Eye (tissue), 1 donor: ENCODE measurements at regions not wholly inside any gene's neighbourhood (a gene's known extent, or its start where the extent isn't known, plus 50 kb on each side); places are given as distances from the start of the nearest gene placed in this dataset.

ENCODE experiments used
- DNase-seq: peaks from one replicate; pipeline ENCODE4 v3.0.0-alpha.2; 2015

GRCh38 chr1:238060061-238060460 is 169.3 kb upstream of the ZP4 start:
- DNase-seq: no peak

GRCh38 chr1:238052496-238053266 is 162.0 kb upstream of the ZP4 start:
- no peak for DNase-seq

- no peak for DNase-seq
Observed at GRCh38 chr1:238029126-238029525, 138.4 kb upstream of the ZP4 start.

GRCh38 chr1:238027366-238027765 is 136.6 kb upstream of the ZP4 start:
- DNase-seq: no peak

- no peak for DNase-seq
Observed at GRCh38 chr1:238023137-238023536, 132.4 kb upstream of the ZP4 start.

GRCh38 chr1:238018214-238018613 is 127.5 kb upstream of the ZP4 start:
- DNase-seq: no peak

- no peak for DNase-seq
Observed at GRCh38 chr1:238006779-238007178, 116.1 kb upstream of the ZP4 start.

GRCh38 chr1:238005116-238005515 is 114.4 kb upstream of the ZP4 start:
- DNase-seq: no peak

- no peak for DNase-seq
Observed at GRCh38 chr1:238001818-238002217, 111.1 kb upstream of the ZP4 start.

- DNase-seq: no peak
Observed at GRCh38 chr1:237999426-238000052, 108.8 kb upstream of the ZP4 start.

- DNase-seq: no peak
Observed at GRCh38 chr1:237998581-237998980, 107.9 kb upstream of the ZP4 start.

GRCh38 chr1:237983496-237983895 is 92.8 kb upstream of the ZP4 start:
- no peak for DNase-seq

GRCh38 chr1:237981223-237981622 is 90.5 kb upstream of the ZP4 start:
- no peak for DNase-seq

GRCh38 chr1:237976331-237976730 is 85.6 kb upstream of the ZP4 start:
- DNase-seq: peak; percentile 37

GRCh38 chr1:237975903-237976302 is 85.2 kb upstream of the ZP4 start:
- DNase-seq: peak; percentile 50

- DNase-seq: no peak
Observed at GRCh38 chr1:237975376-237975775, 84.7 kb upstream of the ZP4 start.

- no peak for DNase-seq
Observed at GRCh38 chr1:237972186-237972585, 81.5 kb upstream of the ZP4 start.

- no peak for DNase-seq
Observed at GRCh38 chr1:237962985-237963384, 72.3 kb upstream of the ZP4 start.

- DNase-seq: no peak
Observed at GRCh38 chr1:237961754-237962153, 71.0 kb upstream of the ZP4 start.

- DNase-seq: no peak
Observed at GRCh38 chr1:237959838-237960237, 69.1 kb upstream of the ZP4 start.

- no peak for DNase-seq
Observed at GRCh38 chr1:237953238-237953637, 62.5 kb upstream of the ZP4 start.
